ENCODE measurements at regions not wholly inside any gene's neighbourhood (a gene's known extent, or its start where the extent isn't known, plus 50 kb on each side); places are given as distances from the start of the nearest gene placed in this dataset.

DNA sequence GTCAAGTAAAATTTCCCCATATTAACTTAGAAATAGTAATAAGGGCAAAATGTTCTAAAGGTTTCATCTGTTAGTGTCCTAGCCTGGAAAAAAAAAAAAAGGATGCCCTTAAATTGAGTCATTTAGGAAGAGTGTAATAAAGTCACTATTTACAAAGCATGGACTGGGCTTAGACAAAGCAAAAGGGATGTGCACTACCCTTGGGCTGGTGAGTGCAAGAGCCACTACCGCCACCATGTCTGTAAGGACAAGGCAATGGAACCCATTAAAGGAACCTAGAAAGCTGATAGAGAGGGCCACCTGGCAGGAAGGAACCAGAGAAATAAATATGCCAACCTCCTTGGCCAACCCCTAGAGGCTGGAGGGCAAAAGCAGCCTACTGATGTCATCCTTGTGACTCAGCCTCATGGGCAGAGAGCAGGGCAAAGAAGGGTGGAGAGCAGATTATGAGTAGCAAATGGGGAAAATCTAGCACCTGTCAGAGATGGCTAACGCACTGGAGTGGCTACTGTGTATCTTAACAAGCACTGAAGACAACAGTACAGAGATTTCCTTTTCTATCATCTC, 59.5 kb upstream of the FUT8 start:
- no peak for DNase-seq (ENCODE audit: low read depth in 2 of 2)

DNA sequence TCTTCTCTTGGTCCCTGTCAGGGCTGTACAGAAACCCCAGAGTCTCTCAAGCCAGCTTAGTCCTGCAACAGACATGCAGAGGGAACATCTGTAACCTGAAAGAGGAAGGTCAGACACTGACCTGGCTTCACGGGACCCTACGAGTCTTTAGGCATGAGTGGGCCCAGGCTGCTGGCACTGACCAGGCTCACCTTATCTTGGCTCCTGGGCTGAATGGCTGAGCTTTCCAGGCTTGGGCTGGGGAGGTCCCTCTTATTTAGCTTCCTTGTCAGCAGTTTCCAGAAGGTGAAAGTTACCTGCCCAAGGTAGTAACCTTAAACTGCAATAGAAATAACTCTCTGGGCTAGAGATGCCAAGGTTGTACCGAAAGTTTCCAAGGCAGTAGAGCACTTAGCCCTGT, 58.4 kb upstream of the FUT8 start:
- no peak for DNase-seq (ENCODE audit: low read depth in 2 of 2)

DNA sequence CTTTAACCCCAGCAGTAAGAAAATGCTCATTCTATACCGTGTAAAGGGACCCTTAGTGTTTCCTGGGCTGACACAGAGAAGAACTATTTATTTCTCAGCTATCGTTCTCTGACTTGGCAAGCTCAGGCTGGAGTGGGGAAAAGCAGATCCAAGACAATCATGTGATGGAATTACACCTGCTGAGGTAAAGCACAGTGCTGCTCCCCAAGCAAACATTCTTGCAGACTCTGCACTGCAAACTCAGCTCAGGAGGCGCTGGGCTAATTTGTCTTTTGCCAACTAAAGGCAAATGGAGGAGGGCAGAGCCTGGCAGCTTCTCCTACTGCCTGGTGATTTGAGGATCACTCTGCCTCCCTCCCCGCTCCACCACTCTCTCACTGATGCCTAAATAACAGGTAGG, 57.8 kb upstream of the FUT8 start:
- no peak for DNase-seq (ENCODE audit: low read depth in 2 of 2)

DNA sequence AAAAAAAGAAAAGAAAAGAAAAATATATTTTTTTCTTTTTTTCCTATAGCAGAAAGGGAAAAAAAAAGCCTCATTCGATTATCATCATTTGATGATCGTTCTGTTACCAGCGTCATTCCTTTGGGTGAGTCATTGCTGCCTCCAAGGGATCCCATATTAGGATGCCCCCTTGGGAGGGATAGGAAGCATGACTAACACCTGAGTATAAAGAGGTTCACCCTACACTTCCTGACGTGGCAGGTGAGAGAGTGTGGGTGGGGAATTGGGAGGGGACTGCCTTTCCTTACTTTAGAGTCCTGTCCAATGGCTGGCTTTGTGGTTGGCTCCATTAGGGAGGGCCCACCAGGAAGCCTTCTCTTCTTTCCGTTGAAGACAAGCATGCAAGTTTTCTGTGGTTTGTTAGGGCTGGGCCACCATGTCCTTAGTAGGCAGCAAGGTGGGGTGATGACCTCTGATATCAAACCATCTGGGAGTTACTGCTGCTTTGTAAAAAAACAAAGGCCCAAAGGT, 56.1 kb upstream of the FUT8 start:
- peak in 1 of 2 donors; percentile 18 for DNase-seq (ENCODE audit: low read depth in 2 of 2)

DNA sequence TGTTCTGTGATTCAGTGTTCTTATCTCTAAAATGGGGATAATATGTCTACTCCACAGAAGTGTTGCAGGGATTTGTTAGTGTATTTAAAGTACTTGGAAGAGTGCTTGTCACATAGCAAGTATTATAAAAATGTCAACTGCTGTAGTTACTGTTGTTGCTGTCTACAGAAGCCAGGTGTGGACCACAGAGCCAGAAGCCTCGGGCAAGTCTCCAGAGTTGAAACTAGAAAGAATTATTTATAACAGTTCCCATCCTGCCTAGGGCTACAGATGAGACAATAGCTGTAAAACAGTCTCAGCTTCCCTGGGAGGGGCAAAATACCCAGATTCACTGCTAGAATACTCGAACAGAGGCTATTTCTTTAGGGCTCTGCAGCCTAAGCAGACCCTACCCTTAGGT, 55.4 kb upstream of the FUT8 start:
- DNase-seq (ENCODE audit: low read depth in 2 of 2), result no peak

DNA sequence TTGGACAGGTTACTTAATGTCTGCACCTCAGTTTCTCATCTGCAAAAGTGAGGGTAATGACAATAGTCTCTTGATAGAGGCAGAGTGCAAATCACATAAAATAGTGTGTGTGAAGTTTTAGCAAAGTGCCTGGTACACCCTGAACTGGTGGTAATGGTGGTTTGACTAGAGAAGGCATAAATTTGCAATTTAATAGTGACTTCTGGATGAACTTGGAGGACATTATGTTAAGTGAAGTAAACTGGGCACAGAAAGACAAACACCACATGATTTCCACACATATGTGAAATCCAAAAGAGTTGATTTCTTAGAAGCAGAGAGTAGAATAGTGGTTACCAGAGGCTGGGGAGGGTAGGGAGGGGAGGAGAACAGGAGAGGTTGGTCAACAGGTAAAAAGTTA, 54.8 kb upstream of the FUT8 start:
- no peak for DNase-seq (ENCODE audit: low read depth in 2 of 2)

DNA sequence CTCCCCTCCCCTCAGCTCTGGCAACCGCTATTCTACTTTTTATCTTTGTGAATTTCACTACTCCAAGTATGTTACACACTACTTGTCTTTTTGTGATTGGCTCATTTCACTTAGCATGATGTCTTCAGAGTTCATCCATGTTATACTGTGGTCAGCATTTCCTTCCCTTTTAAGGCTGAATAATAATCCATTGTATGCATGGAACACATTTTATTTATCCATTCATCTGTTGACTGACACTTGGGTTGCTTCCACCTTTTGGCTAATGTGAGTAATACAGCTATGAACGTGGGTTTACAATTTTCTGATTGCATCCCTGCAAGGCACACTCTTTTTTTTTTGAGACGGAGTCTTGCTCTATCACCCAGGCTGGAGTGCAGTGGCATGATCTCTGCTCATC, 53.0 kb upstream of the FUT8 start:
- no peak for DNase-seq (ENCODE audit: low read depth in 2 of 2)

DNA sequence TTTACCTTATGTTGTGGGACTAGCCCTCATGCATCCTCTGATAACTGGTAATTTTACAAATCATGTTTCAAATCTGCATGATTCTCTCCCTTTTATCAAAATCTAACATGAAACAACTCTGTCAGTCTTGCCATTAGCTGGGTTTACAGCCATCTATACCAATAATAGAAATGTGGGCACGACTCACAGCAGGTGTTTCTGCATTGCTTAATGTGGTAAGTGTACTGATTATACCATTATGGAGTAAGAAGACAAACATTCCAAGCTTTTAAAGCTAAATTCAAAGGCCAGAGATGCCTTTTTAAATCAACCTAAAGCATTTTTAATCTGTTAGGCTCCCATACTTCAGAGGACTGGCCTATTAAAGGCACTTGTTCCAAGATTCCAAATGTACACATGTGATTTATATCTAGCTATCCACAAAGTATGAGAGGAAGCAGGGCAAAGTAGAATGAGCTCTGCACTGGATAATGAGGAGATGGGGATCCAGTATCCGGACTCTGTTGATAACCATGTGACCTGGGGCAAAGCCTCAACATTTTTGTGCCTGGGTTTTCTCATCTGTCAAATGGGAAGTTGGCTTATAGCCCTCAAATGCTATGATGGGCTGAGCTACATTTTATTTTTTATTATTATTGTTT, 52.3 kb upstream of the FUT8 start:
- no peak for DNase-seq (ENCODE audit: low read depth in 2 of 2)

DNA sequence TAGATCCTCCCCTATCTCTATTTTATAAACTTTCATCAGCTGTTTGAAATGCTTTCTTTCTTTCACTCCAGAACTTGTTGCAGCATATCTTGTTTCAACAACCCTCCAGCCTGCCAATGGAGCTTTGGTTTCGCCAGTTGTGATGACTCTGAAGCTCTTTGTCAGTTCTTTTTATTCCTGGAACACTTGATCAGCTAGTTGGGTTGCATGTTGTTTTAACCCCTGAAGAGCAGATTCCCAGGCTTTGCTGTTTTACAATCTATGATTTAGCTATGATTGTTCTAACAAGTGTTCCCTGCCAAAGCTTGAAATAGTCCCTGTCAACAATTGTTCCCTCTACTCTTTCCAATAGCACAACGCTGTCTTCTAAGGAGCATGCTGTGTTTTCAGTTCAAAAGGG, 50.6 kb upstream of the FUT8 start:
- DNase-seq (ENCODE audit: low read depth in 2 of 2), result no peak
